ENCODE measurements at regions not wholly inside any gene's neighbourhood (a gene's known extent, or its start where the extent isn't known, plus 50 kb on each side); places are given as distances from the start of the nearest gene placed in this dataset.

DNA sequence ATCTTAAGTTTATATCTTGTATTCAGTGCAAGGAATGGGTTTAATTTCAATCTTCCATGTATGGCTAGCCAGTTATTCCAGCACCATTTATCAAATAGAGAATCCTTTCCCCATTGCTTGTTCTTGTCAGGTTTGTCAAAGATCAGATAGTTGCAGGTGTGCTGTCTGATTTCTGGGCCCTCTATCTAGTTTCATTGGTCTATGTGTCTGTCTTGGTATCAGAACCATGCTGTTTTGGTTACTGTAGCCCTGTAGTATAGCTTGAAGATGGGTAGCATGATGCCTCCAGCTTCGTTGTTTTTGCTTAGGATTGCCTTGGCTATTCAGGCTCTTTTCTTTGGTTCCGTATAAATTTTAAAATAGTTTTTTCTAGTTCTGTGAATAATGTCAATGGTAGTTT, 200.0 kb downstream of the MANEA start:
- intact Hi-C loops (cut with DNase I): no loop called here
- no peak for DNase-seq

DNA sequence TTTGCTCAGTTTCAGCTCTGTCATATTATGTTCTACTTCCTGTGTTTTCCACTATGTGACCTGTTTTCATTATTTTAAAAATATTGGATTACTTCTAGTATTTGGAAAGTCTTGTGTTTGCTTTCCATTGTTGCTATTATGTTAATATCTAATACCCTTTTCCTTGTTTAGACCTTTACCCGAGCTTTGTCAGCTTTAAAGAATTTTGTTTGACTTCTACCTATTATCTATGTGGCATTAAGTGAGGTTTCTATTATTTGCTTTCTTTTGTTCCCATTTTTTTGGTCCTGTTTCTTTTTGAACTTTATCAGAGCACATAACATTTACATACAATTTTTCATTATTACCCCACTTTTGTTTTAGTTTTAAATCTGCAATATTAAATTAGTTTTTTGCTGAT, 202.7 kb downstream of the MANEA start:
- intact Hi-C loops (cut with DNase I): no loop called here
- no peak for DNase-seq

DNA sequence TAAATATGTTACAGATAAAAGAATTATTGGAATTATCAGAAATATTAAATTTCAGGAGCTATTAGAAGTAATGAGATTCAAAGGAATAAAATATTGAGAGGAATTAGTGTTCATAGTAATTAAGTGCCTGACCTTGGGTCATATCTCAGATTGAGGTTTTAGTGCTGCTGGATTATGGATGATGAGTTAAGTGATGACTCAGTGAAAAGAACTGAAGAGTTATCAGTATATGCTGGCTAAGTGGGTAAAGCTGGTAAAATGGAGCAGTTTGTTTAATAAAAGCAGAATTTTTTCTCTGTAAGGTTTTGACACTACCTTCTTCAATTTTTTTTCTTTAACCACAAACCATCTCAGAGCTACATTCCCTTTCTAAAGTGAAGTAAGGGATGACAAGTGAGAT, 206.7 kb downstream of the MANEA start:
- intact Hi-C loops (cut with DNase I): no loop called here
- DNase-seq: no peak

DNA sequence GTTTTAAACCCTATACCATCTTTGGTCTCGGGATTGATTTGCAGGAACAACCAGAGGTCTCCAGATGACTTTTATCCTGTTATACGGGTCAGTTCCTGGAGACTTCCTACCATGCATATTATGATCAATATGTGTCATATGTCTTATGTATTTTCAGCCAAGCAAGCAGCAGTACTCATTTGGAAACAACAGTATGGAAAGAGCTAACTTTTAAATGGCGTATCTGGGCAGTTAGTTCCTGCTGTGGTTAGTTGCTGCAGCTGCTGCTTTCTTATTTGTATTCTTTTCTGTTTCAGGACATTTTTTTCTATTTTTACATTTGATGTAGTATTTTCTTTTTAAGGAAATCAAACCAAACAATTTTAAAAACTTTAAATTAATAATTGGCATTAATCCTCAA, 207.5 kb downstream of the MANEA start:
- intact Hi-C loops (cut with DNase I): no loop called here
- DNase-seq: no peak

DNA sequence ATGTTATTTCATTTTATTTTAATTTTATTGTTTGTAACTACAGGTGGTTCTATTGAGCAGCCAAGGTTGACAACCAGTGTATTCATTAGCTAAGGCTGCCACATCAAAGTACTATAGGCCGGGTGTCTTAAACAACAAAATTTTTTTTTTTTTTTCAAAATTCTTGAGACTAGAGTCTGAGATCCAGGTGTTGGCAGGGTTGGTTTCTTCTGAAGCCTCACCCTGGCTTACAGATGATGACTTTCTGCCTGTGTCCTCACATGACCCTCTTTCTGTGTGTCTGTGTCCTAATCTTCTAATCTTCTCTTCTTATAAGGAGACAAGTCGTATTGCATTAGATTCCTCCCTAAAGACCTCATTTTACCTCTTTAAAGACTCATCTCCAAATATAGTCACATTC, 208.4 kb downstream of the MANEA start:
- intact Hi-C loops (cut with DNase I): no loop called here
- DNase-seq: no peak

DNA sequence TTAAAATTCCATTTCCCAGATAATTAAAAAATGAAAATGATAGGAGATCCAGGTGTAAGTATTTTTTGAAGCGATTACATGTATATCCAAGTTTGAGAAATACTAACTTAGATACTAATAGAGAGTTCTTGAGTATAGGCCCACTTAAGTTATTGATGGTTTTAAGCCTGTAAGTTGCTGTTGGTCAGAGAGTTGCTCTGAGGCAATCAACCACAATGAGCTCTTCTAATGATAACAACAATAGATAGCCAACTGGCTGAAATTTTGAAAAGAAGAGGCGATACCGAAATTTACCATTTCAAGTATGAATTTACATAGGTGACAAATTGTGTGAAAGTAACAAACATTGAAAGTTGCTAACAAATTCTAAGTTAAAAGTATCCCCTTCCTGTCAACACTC, 209.5 kb downstream of the MANEA start:
- intact Hi-C loops (cut with DNase I): no loop called here
- no peak for DNase-seq

DNA sequence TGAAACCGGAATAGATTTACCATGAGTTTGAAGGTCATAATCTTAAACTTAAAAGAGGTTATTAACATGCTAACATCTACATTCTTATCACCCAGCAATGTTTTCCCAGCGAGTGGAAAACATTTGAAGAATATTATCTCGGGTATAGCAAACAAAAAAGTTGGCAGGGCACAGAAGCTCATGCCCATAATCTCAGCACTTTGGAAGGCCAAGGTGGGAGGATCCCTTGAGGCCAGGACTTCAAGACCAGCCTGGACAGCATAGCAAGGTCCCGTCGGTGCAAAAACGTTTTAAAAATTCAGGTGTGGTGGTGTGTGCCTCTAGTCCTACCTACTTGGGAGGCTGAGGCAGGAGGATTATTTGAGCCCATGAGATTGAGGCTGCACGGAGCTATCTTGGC, 213.5 kb downstream of the MANEA start:
- intact Hi-C loops (cut with DNase I): no loop called here
- DNase-seq: no peak

DNA sequence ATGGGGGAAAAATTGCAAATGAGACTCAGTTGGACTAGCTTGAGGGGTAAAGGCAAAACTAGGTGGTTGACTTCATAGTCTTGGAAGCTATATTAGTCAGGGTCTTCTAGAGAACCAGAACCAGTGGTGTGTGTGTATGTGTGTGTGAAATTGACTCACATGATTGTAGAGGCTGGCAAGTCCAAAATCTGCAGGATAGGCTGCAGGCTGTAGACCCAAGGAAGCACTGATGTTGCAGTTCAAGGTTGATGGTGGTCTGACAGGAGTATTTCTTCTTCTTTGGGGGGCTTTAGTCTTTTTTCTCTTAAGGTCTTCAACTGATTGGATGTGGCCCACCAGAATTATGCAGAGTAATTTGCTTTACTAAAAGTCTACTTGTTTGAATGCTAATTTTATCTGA, 217.4 kb downstream of the MANEA start:
- intact Hi-C loops (cut with DNase I): no loop called here
- peak in 1 of 10 donors; percentile 24 for DNase-seq

DNA sequence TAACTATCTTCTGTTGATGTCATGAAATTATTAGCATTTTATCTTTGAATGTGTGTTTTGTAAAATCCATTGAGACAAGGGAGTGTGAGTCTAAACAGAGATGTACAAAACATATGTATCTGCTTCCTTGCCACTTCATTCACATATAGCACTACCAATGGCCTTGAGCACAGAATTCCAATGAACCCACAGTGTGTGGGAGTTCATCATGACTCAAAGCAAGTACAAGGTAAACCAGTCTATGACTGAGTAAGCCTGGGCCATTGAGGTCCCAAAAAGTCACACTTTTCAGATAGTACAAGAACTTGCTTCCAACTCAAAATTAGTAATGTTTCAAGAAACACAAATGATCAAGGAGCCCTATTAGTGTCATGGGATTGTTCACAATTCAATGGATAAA, 218.6 kb downstream of the MANEA start:
- intact Hi-C loops (cut with DNase I): no loop called here
- DNase-seq: no peak

DNA sequence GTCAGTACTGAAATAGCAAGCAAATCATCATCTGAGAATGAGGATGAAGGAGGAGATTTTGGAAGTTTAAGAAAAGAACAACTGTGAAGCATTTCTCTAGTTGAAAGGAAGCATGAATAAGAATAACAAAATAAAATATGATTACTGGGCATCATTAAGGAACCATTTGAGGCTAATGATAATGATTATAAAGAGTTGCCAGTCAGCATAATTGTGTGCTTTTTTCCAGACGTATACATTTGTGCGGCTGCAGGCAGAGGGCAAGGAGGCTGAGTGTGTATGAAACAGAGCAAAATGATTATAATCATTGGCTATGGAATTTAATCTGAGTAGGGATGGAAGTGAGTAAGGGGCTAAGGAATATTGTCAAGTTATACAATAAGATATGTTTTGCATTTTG, 218.7 kb upstream of the FUT9 start:
- DNase-seq: no peak
- intact Hi-C loops (cut with DNase I): no loop called here

DNA sequence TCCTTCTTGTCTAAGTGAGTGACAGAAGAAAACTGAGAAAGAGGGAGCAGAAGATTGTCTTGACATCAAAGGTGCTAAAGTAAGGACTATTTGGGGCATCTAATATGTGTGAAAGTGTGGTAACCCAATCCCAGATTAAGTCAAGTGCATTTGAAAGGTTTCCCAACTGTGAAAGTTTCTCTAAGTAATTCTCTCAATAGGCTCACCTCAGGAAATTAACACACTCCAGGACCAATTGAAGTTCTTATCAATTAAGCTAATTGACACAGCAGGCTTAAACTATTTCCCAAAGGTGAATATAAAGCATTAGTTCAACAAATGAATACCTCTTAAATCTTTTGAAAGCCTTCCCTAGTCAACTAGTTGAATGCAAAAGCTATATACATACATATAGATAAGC, 212.8 kb upstream of the FUT9 start:
- DNase-seq: no peak
- intact Hi-C loops (cut with DNase I): no loop called here

DNA sequence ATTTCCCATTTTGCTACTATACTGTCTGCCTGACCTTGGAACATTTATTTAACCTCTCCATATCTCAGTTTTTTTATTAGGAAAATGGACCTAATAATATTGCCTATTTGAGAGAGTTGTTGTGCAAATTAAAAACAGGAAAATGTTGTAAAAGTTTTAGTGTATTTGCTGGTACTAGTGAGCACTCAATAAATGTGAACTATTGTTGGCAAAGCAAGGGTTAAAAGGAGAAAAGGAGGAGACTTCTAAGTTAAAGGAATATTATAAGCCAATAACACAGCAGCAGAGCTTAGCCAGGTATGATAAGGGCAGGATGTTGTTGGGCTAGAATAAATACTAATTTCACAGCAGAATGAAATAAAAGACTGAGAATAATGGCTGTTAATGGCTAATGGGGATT, 211.9 kb upstream of the FUT9 start:
- intact Hi-C loops (cut with DNase I): no loop called here
- DNase-seq: no peak

DNA sequence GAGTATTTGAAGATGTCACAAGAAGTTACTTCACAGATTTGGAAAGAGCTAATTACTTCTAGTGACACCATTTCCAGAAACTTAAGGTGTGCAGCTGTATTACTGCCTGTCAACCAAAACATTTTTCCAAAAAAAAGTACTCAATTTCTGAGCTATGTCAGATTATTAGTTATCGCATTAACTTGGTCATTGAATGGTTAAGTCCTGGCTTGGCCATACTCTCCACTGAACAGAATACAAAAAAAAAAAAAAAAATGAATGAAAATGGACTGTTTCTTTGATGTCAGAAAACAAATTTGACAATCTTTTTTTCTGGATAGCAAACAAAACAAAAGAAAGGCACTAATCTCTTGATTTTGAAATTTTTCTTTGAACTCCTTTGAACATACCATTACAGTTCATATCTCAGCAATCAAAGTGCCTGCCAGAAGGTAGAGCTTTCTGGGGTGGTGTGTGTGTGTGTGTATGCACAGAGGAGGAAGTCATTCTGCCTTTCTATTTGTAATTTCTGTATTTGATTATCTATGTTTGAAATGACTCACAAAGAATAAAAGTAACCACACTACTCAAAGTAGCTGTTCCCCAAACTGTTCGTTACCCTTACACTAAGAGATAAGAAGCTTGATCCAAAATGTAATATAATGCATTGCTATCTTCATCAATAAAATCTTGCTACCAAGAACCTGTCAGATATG, 210.8 kb upstream of the FUT9 start:
- no peak for DNase-seq
- intact Hi-C loops (cut with DNase I): no loop called here

DNA sequence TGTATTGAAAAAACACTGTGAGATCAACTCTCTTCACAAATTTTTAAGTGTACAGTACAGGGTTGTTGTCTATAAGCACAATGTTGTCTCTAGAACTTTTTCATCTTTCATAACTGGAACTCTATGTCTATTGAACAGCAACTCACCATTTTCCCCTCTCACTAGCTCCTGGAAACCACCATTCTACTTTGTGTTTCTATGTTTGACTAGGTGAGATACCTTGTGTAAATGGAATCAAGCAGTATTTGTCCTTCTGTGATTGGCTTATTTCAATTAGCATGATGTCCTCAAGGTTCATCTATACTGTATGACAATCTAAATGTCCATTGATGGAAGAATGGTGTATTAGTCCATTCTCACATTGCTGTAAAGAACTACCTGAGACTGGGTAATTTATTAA, 210.1 kb upstream of the FUT9 start:
- no peak for DNase-seq
- intact Hi-C loops (cut with DNase I): no loop called here

DNA sequence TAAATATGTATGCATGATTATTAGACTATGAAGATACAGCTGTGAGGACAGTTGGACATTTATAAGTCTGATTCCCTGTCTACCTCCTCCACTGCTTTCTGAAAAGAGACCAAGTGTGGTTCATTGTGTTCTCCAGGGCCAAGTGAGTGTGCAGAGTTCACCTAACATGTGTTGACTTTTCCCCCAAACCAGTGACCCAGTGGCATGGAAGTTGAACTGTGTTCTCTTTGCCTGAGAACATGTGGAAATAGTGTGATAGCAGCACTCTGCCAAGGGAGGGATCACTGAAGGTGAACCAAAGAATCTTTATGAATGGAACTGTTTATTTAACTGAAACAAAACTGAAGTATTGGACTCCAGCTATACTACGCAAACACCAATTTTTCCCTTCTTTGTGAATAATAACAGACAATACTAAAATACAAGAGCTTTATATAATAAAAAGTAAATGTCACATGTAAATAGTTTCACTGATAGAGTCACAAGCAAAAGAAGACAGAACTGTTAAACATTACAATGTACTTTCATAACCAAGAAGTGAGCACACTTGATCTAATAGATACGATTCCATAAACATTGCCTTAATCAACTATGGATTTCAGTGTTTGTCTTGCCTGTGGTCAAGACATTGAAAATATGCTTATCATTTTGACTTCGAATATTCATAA, 200.3 kb upstream of the FUT9 start:
- intact Hi-C loops (cut with DNase I): no loop called here
- no peak for DNase-seq

DNA sequence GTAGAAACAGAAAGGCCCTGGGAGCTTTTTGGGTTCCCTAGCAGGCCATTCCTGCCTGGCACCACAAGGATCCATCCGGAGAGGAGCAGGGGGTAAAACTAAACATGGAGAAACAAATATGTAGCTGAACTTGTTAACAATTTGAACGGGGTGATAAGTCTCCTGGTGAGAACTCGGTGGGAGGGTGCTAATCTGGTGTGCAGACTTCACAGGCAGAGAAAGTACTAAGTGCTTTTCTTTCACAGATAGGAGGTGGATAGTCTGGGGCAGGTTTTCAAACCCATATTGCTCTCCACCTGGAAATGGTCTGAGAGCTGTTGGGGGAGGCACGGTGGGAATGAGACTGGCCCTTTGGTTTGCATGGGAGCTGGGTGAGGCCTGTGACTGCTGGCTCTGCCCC, 196.3 kb upstream of the FUT9 start:
- DNase-seq: peak in 1 of 10 donors; percentile 37
- intact Hi-C loops (cut with DNase I): no loop called here

DNA sequence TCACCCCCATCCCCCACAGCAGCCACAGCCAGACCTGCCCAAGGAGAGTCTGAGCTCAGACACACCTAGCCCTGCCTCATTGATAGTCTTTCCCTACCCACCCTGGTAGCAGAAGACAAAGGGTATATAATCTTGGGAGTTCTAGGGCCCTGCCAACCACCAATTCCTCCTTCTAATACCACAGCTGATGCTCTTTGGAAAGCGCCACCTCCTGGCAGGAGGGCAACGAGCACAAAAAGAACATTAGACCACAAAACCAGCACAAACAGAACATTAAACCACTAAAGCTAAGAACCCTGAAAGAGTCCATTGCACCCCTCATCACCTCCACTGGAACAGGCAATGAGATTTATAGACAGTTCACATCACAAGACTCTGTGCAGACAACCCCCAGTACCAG, 195.8 kb upstream of the FUT9 start:
- no peak for DNase-seq
- intact Hi-C loops (cut with DNase I): no loop called here

DNA sequence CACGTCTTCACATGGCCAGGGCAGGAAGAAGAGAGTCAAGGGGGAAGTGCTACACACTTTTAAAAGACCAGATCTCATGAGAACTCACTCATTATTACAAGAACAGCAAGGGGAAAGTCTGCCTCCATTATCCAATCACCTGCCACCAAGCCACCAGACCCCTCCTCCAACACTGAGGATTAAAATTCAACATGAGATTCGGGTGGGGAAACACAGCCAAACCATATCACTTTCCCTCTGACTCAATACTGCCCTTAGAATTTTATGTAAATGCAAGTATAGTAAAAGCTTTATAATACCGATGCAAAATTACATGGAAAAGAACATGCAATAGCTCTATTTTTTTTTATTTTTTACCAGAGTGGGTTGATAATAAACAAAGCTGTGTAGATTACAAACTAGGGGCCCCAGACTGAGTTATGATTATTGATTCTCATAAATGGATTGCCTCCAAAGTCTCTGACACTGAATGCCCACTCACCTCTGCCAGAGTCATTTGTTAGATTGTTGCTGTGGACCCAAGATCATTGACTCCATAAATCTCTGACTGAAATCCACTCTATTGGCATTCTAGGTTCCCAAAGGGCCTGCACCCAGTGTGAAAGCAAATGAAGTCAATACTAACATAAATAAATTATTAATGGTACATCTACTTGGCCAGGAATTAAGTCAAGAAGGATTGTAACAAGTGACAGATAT, 184.8 kb upstream of the FUT9 start:
- intact Hi-C loops (cut with DNase I): no loop called here
- no peak for DNase-seq

DNA sequence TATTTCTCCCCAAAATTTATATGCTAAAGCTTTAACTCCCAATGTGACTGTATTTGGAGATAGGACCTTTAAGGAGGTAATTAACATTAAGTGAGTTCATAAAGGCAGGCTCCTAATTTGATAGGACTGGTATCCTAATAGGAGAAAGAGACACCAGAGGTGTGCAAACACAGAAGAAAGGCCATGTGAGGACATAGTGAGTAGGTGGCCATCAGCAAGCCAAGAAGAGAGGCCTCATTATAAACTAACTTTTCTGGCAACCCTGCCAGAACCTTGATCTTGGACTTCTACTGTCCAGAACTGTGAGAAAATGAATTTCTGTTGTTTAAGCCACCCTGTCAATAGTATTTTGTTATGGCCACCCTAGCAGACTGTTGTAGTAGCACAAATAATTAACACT, 177.9 kb upstream of the FUT9 start:
- intact Hi-C loops (cut with DNase I): no loop called here
- DNase-seq: no peak

DNA sequence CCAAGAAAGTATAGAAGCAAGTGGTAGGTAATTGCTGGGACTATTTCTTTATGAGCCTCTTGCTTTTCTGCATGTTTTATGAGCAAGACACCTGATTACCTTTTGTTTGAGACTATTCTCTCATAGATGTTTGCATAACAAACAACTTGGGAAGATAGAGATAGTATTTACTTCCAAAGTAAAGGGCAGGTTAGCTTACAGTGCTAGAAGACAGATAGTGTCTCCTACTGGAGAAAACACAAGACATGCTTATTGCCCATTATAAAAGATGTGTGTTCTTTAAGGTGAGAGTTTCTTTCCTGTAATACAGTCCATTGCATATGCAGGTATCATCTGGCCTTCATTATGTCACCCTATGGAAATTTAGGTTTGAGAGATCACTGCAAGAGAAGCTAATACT, 174.2 kb upstream of the FUT9 start:
- intact Hi-C loops (cut with DNase I): no loop called here
- no peak for DNase-seq

DNA sequence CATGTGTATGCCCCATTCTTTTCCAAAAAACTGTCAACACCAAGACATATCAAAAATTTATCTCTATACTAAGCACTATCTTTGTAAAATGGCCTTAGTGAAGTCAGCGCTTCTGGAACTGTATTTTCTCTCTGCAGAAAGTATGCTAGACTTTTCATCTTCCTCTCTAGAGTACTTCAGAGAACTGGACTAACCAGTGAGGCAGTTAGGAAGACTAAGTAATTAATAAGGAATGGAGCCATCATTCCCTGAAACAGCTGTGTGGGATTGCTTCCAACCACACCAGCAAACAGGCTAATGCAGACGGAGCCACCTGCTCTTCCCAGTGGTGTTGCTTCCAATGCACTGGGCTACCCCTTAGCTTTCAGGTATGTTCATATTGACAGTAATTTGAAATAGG, 169.1 kb upstream of the FUT9 start:
- intact Hi-C loops (cut with DNase I): no loop called here
- DNase-seq: no peak

DNA sequence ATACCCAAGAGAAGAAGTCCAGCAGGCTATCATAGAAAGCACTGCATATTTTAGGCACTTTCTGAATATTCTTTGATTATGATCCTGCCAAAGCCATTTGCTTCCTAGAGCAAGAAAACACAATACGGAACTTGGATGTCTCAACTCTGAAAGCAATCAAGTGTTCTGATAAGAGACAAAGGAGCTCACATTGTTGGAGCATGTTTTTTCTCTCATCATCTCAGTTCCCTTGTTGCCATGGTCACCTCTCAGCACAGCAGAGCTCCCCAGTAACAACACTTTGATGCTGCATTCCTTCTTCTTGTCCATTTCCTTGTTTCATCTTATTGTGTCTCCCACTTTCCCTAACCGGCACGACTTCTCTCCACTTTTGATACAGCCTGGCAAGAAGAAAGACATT, 168.7 kb upstream of the FUT9 start:
- DNase-seq: peak in 1 of 10 donors; percentile 69

More for the DNA sequence above, 168.7 kb upstream of the FUT9 start:
- intact Hi-C loops (cut with DNase I): no loop called here

All from posterior cingulate gyrus (tissue), 11 donors.